Thyroid gland (tissue), 4 donors: ENCODE measurements at regions not wholly inside any gene's neighbourhood (a gene's known extent, or its start where the extent isn't known, plus 50 kb on each side); places are given as distances from the start of the nearest gene placed in this dataset.

ENCODE experiments used
- POLR2A ChIP-seq, 2 donors: fragments of 450-650 bp; IDR thresholded peaks; one replicate each; pipeline ENCODE4 v1.6.1; 2017; ENCODE audit warnings: antibody characterized with exemption in 2 of 2, mild to moderate bottlenecking in 2 of 2, moderate library complexity in 1 of 2
- TF ChIP-seq, protein P1 (sequence below), 6 experiments: fragments of 200-600 bp in 3 of 6; fragments of 450-650 bp in 3 of 6; sonication (generic) in 3 of 6; IDR thresholded peaks; one replicate each; pipeline ENCODE4 v1.5.1; 2016 to 2019; ENCODE audit warnings: antibody characterized with exemption in 6 of 6, mild to moderate bottlenecking in 2 of 6, inconsistent platforms in 1 of 6, moderate library complexity in 1 of 6

DNA sequence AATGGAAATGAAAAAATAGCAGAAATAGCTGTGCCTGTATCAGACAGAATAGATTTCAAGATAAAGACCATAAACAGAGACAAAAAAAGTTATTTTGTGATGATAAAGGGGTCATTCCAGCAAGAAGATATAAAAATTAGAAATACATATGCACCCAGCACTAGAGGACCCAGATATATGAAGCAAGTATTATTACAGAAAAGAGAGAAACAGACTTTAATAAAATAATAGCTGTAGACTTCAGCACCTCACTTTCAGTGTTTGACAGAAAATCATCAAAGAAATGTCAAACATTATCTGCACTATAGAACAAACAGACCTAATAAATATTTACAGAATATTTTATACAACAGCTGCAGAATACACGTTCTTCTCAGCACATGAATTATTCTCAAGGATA is 783.7 kb downstream of the PLOD2 start:
- TF ChIP-seq, protein P1, sequence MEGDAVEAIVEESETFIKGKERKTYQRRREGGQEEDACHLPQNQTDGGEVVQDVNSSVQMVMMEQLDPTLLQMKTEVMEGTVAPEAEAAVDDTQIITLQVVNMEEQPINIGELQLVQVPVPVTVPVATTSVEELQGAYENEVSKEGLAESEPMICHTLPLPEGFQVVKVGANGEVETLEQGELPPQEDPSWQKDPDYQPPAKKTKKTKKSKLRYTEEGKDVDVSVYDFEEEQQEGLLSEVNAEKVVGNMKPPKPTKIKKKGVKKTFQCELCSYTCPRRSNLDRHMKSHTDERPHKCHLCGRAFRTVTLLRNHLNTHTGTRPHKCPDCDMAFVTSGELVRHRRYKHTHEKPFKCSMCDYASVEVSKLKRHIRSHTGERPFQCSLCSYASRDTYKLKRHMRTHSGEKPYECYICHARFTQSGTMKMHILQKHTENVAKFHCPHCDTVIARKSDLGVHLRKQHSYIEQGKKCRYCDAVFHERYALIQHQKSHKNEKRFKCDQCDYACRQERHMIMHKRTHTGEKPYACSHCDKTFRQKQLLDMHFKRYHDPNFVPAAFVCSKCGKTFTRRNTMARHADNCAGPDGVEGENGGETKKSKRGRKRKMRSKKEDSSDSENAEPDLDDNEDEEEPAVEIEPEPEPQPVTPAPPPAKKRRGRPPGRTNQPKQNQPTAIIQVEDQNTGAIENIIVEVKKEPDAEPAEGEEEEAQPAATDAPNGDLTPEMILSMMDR (IDR thresholded peaks at IDR 0.05): no peak
- no peak for TF ChIP-seq POLR2A (IDR thresholded peaks at IDR 0.05)
